Stimulated activated CD8-positive, alpha-beta memory T cell treated with anti-CD3 and anti-CD28 coated beads, Interleukin-12 subunit alpha, Interleukin-12 subunit beta, amount 100 ng/mL, for 24 hours (primary cell): ENCODE measurements at regions not wholly inside any gene's neighbourhood (a gene's known extent, or its start where the extent isn't known, plus 50 kb on each side); places are given as distances from the start of the nearest gene placed in this dataset.
"Not testable (repeated sequence)": the region's sequence is repeated elsewhere in the genome, so short reads cannot be mapped to it uniquely, and the experiment has no call there.

Experiments used
- DNase-seq: peaks from one replicate; pipeline ENCODE4 v3.0.0-alpha.2; 2020; ENCODE audit errors: extremely low read depth

DNA sequence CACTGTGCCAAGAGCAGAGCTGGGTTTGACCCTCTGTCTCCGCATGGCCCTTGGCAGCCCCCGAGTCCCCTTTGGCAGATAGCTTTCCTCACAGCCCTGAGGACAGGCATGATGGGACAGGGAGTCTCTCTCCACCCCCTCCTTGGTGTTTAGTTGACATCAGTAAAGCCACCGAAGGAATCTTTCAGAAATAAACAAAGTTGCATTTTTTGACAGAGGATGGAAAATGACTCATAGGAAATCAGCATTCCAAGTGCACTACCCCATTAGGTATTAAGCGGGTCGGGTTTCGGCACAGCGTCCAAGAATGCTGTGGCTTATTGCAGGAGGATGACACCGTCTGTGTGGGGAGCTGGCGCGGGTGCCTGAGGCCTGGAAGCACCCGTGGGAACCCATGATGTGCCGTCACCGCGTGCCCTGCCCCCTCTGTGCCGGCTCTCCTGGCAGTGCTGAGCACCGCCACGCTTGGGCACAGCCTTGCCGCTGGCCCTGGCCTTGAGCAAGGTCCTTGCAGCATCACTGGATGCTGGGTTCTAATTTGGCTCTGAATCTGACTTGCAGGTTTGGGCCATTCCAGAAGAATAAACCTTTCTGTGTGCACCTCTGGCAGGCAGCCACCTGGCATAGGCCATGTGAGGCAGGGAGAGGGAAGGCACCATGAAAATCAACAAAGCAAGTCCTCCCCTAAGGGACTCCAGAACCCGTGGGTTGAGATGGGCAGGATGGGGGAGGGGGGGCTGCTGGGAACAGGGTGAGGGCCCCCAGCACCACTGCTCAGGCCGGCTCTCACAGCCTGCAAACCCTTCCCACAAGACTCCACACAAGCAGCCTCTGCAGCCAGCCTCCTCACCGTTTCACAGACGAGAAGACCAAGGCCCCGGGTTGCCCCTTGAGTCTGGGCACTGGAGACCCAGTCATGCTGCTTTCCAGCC, 50.5 kb upstream of the ZNF469 start:
- no peak for DNase-seq

DNA sequence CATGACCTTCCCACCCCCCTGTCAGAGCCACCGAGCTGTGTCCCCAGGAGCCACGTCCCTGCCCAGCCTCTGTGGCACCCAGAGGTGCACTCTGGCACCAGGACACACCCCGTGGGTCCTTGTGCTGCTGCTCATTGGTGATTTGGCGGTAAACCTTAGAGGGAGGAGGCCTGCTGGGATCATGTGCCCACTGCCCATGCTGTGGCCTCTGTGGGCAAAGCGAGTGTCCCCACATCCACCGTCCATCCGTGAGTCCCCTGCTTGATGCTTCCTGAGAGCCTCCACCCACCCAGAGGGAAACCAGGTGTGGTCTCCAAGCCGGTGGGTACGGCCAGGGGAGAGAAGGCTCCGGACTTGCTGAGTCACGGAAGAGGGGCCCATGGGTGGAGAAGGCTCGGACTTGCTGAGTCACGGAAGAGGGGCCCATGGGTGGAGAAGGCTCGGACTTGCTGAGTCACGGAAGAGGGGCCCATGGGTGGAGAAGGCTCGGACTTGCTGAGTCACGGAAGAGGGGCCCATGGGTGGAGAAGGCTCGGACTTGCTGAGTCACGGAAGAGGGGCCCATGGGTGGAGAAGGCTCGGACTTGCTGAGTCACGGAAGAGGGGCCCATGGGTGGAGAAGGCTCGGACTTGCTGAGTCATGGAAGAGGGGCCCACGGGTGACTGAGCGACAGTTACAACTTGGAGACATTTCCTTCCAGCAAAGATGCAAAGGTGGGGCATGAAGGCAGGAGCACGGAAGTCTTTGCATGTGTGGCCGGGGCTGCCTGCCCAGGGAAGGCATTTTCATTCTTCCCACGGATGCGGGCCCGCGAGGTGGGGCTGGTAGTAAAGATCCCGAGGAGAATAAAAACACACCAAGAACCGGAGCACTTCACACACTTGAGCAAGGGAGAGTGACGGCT, 49.6 kb upstream of the ZNF469 start:
- not testable (repeated sequence) for DNase-seq
